ENCODE measurements at regions not wholly inside any gene's neighbourhood (a gene's known extent, or its start where the extent isn't known, plus 50 kb on each side); places are given as distances from the start of the nearest gene placed in this dataset.
"Not testable (repeated sequence)": the region's sequence is repeated elsewhere in the genome, so short reads cannot be mapped to it uniquely, and the experiment has no call there.

DNA sequence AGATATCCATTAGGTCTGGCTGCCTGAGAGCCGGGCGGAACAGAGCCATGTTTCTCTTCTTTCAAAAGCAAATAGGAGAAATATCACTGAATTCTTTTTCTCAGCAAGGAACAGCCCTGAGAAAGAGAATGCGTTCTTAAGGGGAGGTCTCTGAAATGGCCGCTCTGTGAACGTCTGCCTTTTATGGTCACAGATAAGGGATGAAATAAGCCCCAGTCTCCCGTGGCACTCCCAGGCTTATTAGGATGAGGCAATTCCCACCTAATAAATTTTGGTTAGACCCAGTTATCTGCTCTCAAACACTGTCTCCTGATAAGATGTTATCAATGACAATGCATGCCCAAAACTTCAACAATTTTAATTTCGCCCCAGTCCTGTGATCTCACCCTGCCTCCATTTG is 133.4 kb upstream of the KCNJ18 start:
- TF ChIP-seq, protein P1, sequence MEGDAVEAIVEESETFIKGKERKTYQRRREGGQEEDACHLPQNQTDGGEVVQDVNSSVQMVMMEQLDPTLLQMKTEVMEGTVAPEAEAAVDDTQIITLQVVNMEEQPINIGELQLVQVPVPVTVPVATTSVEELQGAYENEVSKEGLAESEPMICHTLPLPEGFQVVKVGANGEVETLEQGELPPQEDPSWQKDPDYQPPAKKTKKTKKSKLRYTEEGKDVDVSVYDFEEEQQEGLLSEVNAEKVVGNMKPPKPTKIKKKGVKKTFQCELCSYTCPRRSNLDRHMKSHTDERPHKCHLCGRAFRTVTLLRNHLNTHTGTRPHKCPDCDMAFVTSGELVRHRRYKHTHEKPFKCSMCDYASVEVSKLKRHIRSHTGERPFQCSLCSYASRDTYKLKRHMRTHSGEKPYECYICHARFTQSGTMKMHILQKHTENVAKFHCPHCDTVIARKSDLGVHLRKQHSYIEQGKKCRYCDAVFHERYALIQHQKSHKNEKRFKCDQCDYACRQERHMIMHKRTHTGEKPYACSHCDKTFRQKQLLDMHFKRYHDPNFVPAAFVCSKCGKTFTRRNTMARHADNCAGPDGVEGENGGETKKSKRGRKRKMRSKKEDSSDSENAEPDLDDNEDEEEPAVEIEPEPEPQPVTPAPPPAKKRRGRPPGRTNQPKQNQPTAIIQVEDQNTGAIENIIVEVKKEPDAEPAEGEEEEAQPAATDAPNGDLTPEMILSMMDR (IDR thresholded peaks at IDR 0.05), result not testable (repeated sequence)
- not testable (repeated sequence) for TF ChIP-seq POLR2A (IDR thresholded peaks at IDR 0.05)

All from heart left ventricle (tissue), 13 donors.